Endometrium (tissue), 2 donors: ENCODE measurements at regions not wholly inside any gene's neighbourhood (a gene's known extent, or its start where the extent isn't known, plus 50 kb on each side); places are given as distances from the start of the nearest gene placed in this dataset.
"Not testable (repeated sequence)": the region's sequence is repeated elsewhere in the genome, so short reads cannot be mapped to it uniquely, and the experiment has no call there.

Source experiments
- FAIRE-seq: peaks from 2 replicates; lab custom pipeline; 2012; peaks lifted over from hg19 to GRCh38; lab: Jason Lieb, UNC
- donor health status: control.
- donor health status: control.

- FAIRE-seq: no peak
Observed at GRCh38 chr1:228868731-228869024, 133.4 kb downstream of the RHOU start.

GRCh38 chr1:228869312-228869824 is 134.1 kb downstream of the RHOU start:
- no peak for FAIRE-seq

GRCh38 chr1:228870041-228870713 is 134.9 kb downstream of the RHOU start:
- no peak for FAIRE-seq

DNA sequence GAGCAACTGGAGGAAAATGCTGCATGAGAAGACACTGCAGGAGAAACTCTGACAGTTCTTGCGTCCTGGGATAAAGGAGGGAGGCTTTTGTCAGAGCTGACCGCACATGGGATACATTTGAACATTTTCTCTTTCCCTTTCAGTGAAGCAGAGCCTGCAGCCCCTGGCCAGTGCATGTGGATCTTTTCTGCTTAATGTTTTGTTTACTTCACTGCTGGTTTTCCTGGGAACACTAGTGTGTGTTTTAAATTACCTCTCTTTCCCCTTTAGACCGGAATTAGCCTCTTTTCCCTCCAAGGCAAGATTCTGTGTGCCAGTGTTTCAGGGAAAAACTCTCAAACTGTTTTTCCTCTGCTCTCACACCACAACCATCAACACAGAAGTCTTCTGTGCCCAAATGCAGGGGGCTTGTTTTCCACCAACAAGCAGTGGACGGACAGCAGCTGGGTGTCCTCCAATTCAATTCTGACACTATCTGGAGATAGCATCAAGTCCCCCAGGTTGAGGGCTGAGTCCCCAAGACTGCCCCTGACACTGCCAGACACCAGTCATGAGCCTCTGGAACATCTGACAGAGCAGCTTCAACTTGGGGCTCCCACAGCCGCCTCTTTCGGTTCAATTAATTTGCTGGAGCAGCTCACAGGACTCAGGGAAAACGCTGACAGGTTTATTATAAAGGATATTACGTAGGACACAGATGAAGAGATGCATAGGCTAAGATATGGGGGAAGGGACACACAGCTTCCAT is 136.2 kb downstream of the RHOU start:
- no peak for FAIRE-seq

DNA sequence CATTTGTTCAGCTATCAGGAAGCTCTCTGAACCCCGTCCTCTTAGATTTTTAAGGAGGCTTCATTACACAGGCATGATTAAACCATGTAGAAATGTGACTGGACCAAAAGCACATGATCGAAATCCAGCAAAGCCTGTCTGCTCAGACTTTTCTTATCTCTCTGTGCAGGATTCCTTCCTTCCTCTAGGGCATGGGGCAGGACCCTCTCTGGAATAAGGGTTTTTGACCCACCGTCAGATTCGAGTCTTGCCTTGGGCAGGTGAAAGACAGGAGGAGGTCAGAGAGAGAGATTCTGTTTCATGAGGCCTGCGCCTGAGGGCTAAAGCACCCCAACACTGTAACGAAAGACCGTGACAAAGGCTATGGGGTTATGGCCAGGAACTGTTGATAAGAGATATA is 136.8 kb downstream of the RHOU start:
- no peak for FAIRE-seq

DNA sequence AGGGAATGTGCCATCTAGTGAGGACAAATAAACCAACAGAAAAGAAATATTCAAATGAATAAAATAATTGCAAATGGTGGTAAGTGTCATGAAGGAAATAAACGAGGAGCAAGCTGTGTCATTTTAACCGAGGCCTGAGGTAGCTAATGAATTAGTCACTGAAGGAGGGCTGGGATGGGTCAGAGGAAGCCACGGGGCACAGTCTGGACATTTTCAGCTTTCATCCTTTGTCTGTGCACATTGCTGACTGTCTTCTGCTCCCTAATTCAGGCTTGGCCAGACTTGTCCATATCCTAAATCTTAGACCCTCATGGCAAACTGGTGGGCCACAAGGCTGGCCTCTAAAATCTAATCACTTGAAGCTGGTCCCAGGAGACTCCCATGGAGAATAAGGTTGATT is 138.4 kb downstream of the RHOU start:
- FAIRE-seq: no peak

DNA sequence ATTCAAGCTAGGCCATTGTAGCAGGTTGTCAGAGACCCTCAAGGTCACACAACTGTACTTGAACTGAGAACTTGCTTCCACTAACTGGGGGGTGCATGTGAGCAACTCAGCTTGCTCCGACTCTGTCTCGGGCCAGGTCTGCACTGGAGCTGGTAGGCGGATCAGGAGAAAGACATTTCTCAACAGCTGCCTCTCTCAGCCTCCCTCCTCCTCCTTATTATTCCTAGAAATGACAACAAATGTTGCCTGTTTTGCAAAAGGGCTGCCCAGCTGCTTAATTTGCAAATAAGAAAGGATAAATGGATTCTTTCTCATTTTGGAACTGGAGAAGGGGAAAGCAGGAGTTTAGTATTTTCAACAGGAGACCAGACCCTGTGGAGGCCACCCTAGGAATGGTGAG is 140.5 kb downstream of the RHOU start:
- FAIRE-seq: no peak

DNA sequence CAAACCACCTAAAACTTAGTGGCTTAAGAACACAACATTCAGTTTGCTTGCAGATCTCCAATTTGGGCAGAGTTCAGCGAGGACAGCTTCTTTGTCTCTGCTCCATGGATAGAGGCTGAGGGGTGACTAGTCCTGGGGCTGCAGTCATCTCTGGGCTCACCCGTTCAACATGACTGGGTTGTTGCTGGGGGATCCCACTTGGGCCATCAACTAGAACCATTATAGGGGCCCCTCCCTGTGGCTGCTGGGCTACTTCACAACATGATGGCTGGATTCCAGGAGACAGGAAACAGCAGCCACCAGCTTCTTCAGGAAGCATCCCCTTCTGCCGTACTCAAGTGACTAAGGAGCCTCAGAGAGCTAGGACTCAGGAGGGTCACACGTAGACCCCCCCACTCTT is 140.9 kb downstream of the RHOU start:
- FAIRE-seq: no peak

- no peak for FAIRE-seq
Observed at GRCh38 chr1:228879164-228879563, 143.9 kb downstream of the RHOU start.

- no peak for FAIRE-seq
Observed at GRCh38 chr1:228882041-228882770, 146.9 kb downstream of the RHOU start.

GRCh38 chr1:228882771-228883450 is 147.6 kb downstream of the RHOU start:
- FAIRE-seq: no peak

GRCh38 chr1:228883535-228883934 is 148.3 kb downstream of the RHOU start:
- no peak for FAIRE-seq

GRCh38 chr1:228884196-228884595 is 148.9 kb downstream of the RHOU start:
- FAIRE-seq: no peak

- FAIRE-seq: no peak
Observed at GRCh38 chr1:228884615-228885566, 149.6 kb downstream of the RHOU start.

DNA sequence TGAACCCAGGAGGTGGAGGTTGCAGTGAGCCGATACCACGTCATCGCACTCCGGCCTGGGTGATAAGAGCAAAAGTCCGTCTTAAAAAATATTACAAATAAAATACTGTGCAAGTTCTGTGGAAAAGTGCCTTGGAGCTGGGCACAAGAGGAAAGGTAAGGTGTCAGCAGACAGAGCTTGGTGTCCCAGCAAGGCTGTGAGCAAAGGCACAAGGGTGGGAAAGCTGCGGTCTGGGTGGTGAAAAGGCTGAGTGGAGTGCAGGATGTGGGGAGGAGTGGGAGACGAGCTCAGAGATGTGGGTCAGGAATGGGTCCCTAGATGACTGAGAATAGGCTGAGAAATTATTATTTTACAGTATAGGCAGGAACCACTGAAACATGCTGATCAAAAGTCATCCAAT is 150.6 kb downstream of the RHOU start:
- no peak for FAIRE-seq

DNA sequence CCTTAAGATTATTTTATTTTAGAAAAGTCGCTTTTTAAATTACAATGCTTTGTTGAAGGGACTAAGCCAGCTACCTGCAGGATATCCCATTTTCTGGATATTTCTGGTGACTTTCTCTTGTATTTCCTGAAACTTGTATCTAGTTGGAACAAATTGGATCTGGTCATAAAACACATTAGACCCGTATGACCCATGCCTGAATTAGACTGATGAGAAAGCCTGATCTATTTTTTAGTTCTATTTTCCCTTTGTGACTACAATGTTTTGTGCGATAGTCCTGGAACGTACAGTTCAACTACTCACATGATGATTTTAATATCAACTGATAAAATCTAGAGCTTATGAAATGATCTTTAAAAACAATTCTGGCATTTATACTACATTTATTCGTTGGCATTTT is 151.8 kb downstream of the RHOU start:
- no peak for FAIRE-seq

GRCh38 chr1:228887960-228888359 is 152.7 kb downstream of the RHOU start:
- FAIRE-seq: no peak

- FAIRE-seq: no peak
Observed at GRCh38 chr1:228889289-228889688, 154.0 kb downstream of the RHOU start.

DNA sequence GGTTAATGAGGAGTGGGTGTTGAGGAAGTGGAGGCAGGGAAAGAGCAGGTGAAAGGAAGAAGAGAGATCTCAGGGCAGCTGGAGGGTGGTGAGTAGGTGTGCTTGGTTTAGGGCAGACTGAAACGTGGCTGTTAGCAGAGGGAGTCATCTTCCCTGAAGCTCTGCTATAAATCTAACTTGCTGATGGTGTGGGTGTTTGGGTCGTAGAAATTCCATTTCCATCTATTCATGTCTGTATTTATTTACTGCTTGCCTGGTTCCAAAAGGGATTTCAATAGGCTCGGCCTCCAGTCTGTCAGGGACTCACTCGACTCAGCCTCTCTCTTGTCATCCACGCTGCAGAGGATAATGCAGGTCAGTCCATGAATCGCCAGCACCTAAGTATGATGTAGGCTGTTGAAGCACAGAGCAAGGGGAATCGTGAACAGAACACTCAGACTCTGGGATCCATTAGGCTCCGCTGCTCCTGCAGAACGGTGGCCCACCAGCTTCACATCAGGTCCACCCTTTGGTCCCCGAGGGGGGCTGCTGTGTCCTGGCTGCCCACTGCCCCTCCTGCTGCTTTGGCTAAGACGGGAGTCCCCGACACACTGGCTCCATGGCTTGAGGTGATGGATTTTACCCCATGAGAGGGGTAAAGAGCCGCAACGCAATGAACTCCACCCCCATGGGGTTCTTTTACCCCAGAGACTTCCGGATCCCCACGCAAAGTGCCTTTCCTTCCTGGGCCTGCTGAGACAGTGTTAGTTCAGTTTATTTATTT is 156.2 kb downstream of the RHOU start:
- no peak for FAIRE-seq

GRCh38 chr1:228892200-228892599 is 156.9 kb downstream of the RHOU start:
- FAIRE-seq: not testable (repeated sequence)
